Mesothelial cell of epicardium (in vitro differentiated cells): ENCODE measurements at regions not wholly inside any gene's neighbourhood (a gene's known extent, or its start where the extent isn't known, plus 50 kb on each side); places are given as distances from the start of the nearest gene placed in this dataset.

Source experiments
- DNase-seq, 2 experiments: peaks; one replicate each; pipeline ENCODE4 v3.0.0; 2021; ENCODE audit warnings: low spot score in 2 of 2; ENCODE audit not compliant: unreplicated experiment in 2 of 2
- H3K27ac Mint-ChIP-seq: 2 replicates; pipeline ENCODE4 v1.8.0; 2021; ENCODE audit warnings: mixed read lengths
- H3K27me3 Mint-ChIP-seq: 2 replicates; pipeline ENCODE4 v1.8.0; 2021; ENCODE audit warnings: low read depth, mixed read lengths
- H3K36me3 Mint-ChIP-seq: 2 replicates; pipeline ENCODE4 v1.8.0; 2021; ENCODE audit warnings: mixed read lengths
- H3K4me1 Mint-ChIP-seq: 2 replicates; pipeline ENCODE4 v1.8.0; 2021; ENCODE audit warnings: mixed read lengths
- H3K4me3 Mint-ChIP-seq: 2 replicates; pipeline ENCODE4 v1.8.0; 2021; ENCODE audit warnings: mild to moderate bottlenecking, moderate library complexity, mixed read lengths
- H3K9me3 Mint-ChIP-seq: 2 replicates; pipeline ENCODE4 v1.8.0; 2021; ENCODE audit warnings: mixed read lengths
- TF ChIP-seq, protein P1 (sequence below): fragments of 200-600 bp; sonication (generic); IDR thresholded peaks from one replicate; pipeline ENCODE4 v1.5.0; 2021; ENCODE audit warnings: antibody characterized with exemption; ENCODE audit not compliant: unreplicated experiment

DNA sequence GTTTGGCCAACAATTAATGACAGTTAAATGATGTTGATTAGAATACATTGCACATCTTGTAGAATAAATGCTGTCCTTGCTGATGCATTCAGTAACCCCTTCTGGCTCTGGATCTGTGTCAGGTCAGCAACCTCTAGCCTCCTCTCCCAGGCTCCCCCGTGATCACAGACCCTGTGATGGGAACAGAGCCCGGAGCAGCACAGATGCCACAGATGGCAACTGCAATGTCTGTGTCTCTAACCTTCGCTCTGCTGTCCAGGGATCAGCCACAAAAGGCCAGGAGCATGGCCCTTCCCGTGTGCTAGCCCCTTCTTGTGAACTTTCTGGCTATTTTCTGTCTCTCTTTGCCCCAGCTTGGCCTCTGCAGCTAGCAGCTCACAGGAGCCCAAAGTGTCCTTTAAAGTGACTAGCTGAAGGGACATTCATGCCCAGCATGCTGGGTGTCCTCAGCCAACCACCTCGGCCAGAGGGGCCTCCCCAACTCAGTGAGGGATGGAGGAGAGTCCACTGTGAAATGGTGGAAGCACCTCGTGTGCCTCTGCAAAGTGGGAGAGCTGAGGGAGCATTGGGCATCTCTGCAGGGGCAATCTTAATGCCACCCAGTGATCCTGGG is 167.0 kb upstream of the TCERG1L start:
- DNase-seq: no peak
- Mint-ChIP-seq H3K27me3 (peaks cover 18% of the 10 kb centered on the region), H3K4me1 (no peaks in the 10 kb centered on the region), H3K9me3 (peaks cover 8% of the 10 kb centered on the region), H3K36me3 (no peaks in the 10 kb centered on the region), H3K4me3 (no peak overlapping the region), H3K27ac (no peak overlapping the region)
- TF ChIP-seq, protein P1, sequence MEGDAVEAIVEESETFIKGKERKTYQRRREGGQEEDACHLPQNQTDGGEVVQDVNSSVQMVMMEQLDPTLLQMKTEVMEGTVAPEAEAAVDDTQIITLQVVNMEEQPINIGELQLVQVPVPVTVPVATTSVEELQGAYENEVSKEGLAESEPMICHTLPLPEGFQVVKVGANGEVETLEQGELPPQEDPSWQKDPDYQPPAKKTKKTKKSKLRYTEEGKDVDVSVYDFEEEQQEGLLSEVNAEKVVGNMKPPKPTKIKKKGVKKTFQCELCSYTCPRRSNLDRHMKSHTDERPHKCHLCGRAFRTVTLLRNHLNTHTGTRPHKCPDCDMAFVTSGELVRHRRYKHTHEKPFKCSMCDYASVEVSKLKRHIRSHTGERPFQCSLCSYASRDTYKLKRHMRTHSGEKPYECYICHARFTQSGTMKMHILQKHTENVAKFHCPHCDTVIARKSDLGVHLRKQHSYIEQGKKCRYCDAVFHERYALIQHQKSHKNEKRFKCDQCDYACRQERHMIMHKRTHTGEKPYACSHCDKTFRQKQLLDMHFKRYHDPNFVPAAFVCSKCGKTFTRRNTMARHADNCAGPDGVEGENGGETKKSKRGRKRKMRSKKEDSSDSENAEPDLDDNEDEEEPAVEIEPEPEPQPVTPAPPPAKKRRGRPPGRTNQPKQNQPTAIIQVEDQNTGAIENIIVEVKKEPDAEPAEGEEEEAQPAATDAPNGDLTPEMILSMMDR: no peak

DNA sequence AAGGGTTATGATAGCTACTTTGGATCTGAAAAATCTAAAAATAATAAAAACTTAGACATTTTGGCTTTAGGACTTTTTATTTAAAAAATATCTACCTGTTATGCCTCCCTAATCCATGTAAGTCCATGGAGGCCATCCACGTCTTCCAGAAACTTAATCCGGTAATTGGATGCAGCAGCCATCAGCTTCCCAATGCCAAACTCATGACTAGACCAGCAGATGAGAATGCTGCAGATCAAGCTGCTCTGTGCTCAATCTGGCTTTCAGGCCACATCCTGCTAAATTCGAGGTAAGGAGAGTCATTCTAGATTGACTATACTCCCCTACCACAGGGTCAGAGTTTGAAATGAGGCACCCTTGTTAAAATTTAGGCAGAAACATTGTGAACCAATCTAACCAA is 168.5 kb upstream of the TCERG1L start:
- no peak overlapping the region for H3K4me3 Mint-ChIP-seq
- H3K4me1 Mint-ChIP-seq: no peaks in the 10 kb centered on the region
- peaks cover 18% of the 10 kb centered on the region for H3K27me3 Mint-ChIP-seq
- TF ChIP-seq, protein P1: no peak
- H3K9me3 Mint-ChIP-seq: peaks cover 14% of the 10 kb centered on the region
- H3K36me3 Mint-ChIP-seq: no peaks in the 10 kb centered on the region
- DNase-seq: no peak
- H3K27ac Mint-ChIP-seq: no peak overlapping the region

DNA sequence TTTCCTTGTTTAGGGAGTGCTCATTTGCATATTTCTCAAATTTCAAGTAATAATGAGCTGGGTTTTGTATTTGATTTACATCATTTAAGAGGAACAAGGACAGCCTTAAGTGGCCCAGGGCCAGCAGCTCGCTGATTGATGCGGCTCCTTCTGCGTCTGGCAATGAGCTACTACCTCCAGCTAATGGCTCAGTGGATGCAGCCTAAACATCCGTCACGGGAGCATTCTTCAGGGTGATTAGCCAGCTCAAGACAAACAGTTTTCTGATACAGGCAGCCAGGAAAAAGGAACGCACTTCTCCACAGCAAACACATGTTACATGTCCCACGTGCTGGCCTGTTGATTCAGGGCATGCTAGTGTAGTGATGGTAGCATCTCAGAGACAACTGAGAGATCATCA is 169.3 kb upstream of the TCERG1L start:
- H3K9me3 Mint-ChIP-seq: peaks cover 14% of the 10 kb centered on the region
- H3K4me3 Mint-ChIP-seq: no peak overlapping the region
- H3K27ac Mint-ChIP-seq: no peak overlapping the region
- no peaks in the 10 kb centered on the region for H3K4me1 Mint-ChIP-seq
- H3K27me3 Mint-ChIP-seq: peaks cover 18% of the 10 kb centered on the region
- H3K36me3 Mint-ChIP-seq: no peaks in the 10 kb centered on the region
- DNase-seq: no peak
- TF ChIP-seq, protein P1: no peak

DNA sequence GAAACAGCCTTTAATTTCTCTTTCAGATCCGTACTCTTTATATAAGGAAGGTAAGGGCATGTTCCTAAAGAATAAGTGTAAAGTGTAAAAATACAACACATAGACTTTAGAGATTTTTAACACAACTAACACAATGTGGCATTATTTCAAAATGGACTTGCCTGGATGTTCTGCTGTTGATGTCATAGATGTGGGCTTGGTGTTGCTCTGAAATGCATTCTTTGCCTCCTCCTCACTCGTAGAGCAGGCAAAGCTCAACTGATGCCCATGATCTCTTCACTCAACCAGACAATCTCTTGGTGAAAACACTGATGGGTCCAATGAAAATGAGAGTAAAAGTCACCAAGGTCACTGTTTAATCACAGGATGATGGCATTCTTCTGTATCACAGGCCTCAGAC is 174.2 kb upstream of the TCERG1L start:
- DNase-seq: no peak
- Mint-ChIP-seq H3K4me3 (no peak overlapping the region), H3K9me3 (peaks cover 29% of the 10 kb centered on the region), H3K36me3 (no peaks in the 10 kb centered on the region), H3K4me1 (no peaks in the 10 kb centered on the region), H3K27ac (no peak overlapping the region), H3K27me3 (peaks cover 2% of the 10 kb centered on the region)
- TF ChIP-seq, protein P1: no peak

DNA sequence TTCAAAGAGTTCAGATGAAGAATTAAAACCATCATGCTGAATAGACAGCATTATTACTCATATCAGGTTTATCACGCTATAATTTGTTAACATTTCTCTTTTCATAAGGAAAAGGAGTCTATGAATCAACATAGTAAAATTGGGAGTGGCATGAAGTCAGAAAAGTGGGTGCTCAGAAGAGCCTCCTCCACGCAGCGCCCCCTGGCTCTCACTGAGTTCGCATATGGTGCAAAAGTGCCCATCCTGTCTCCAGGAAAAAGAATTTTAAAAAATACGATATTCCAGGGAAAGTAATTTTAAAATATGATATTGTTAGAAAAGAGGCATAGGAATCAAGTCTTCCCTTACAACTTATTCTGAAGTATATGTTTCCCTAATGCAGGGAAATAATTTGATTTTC is 176.3 kb upstream of the TCERG1L start:
- no peak for DNase-seq
- Mint-ChIP-seq H3K36me3 (no peaks in the 10 kb centered on the region), H3K4me3 (no peak overlapping the region), H3K27me3 (peaks cover 11% of the 10 kb centered on the region), H3K9me3 (peaks cover 28% of the 10 kb centered on the region), H3K4me1 (no peaks in the 10 kb centered on the region), H3K27ac (no peak overlapping the region)
- TF ChIP-seq, protein P1: no peak

DNA sequence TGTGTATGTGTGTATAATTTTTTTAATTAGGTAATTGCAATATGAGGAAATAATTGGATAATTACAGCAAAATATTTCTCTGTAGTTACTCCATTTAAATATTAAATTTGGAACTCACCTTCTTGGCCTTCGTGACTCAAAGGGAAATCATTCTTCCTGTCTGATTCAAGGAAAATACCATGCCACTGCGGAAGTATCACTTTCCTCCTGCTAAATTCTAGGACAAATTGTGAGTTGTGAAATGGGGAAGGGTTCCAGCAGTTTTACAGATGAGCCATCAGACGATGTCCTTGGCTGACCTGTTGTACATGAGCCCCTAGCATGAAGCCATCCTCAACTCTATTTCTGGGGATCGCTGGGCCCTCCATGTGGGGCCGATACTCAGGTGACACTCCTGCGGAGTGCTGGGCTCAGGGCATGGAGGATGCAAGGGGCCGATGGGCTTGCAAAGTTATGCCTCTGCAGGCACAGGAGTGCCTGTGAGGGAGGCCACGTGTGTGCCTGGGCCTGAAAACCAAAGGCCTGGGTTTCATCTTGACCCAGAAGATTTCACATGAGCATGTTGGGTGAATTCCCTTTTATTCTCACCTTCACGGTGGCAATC is 179.6 kb upstream of the TCERG1L start:
- no peak for DNase-seq

More for the DNA sequence above, 179.6 kb upstream of the TCERG1L start:
- peaks cover 15% of the 10 kb centered on the region for H3K9me3 Mint-ChIP-seq
- TF ChIP-seq, protein P1: no peak
- H3K4me1 Mint-ChIP-seq: no peaks in the 10 kb centered on the region
- no peak overlapping the region for H3K4me3 Mint-ChIP-seq
- H3K27me3 Mint-ChIP-seq: peaks cover 13% of the 10 kb centered on the region
- no peak overlapping the region for H3K27ac Mint-ChIP-seq
- no peaks in the 10 kb centered on the region for H3K36me3 Mint-ChIP-seq
